Body of pancreas (tissue), 4 donors: ENCODE measurements at regions not wholly inside any gene's neighbourhood (a gene's known extent, or its start where the extent isn't known, plus 50 kb on each side); places are given as distances from the start of the nearest gene placed in this dataset.

Source experiments
- ATAC-seq: fragments of 150-250 bp; one replicate; pipeline ENCODE4 v1.9.1; 2016
- DNase-seq, 4 donors: peaks; one replicate each; pipeline ENCODE4 v3.0.0-alpha.2; 2019
- H3K27ac ChIP-seq, 4 donors: fragments of 200-600 bp; sonication (generic); 1 replicate in 3 of 4; 2 replicates in 1 of 4; pipeline versions ENCODE4 v1.5.1 to v1.6.1; 2016 to 2019; ENCODE audit warnings: mild to moderate bottlenecking in 1 of 4, mixed read lengths in 1 of 4, moderate library complexity in 1 of 4
- H3K27me3 ChIP-seq, 2 donors: fragments of 200-600 bp; sonication (generic); one replicate each; pipeline ENCODE4 v1.6.0; 2016; ENCODE audit warnings: mild to moderate bottlenecking in 1 of 2
- H3K36me3 ChIP-seq, 2 donors: fragments of 200-600 bp; sonication (generic); replicated peaks in 1 of 2; 2 replicates each; pipeline ENCODE4 v1.5.1; 2016; ENCODE audit warnings: low read depth in 2 of 2; ENCODE audit not compliant: insufficient read depth in 1 of 2
- H3K4me1 ChIP-seq: fragments of 200-600 bp; sonication (generic); one replicate; pipeline ENCODE4 v1.6.0; 2016
- H3K4me3 ChIP-seq, 2 donors: fragments of 200-600 bp; sonication (generic); 1 replicate in 1 of 2; 2 replicates in 1 of 2; pipeline ENCODE4 v1.5.1; 2016 to 2019
- H3K9me3 ChIP-seq, 3 donors: fragments of 200-600 bp; sonication (generic); 1 replicate in 2 of 3; 2 replicates in 1 of 3; pipeline ENCODE4 v1.5.1; 2016
- CTCF ChIP-seq, 7 experiments: fragments of 450-650 bp in 4 of 7; fragments of 200-600 bp in 3 of 7; sonication (generic) in 3 of 7; IDR thresholded peaks; one replicate each; pipeline ENCODE4 v1.5.1; 2016 to 2019; ENCODE audit warnings: antibody characterized with exemption in 7 of 7
- POLR2A ChIP-seq, 3 donors: fragments of 450-650 bp; IDR thresholded peaks; one replicate each; pipeline ENCODE4 v1.6.1; 2016; ENCODE audit warnings: antibody characterized with exemption in 3 of 3, mild to moderate bottlenecking in 2 of 3
- WGBS, 2 donors: methylation state at CpG; one replicate each; pipeline ENCODE4 v1.1.5; 2017; 5-methylcytosine and 5-hydroxymethylcytosine counted together
- intact Hi-C: fragments of 100-400 bp; cut with DNase I; formaldehyde crosslinking; loops from one replicate; pipeline ENCODE4 v1.15.1; 2023

DNA sequence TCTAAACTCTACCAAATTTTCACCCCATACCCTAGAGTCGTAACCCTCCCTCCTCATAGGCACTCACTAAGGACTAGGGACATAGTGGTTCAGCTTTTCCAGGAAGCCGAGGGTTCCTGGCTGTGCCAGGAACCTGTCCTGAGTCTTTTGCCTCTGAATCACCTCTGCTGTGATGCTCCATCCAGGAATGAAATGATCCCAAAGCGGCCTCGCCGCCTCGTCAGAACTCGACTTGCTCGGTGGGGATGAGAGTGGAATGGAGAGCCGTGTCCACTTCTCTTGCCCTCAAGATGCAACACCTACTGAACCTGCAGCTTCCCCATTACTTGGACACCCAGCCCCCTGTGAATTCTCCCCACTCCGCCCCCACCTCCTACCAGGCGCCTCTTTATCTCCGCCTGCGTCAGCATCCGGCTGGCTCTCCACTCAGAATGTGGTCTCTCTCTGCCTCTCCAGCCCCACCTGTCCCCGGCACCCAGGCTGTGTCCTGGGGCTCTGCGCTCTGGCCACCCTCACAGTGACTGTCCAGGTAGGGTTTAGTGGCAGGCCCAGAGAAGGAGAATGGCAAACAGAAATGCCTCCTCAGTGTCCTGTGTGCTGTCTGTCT, 366.1 kb upstream of the ZNF32 start:
- H3K4me1 ChIP-seq = peaks cover 39% of the 10 kb centered on the region
- H3K4me3 ChIP-seq = no peak overlapping the region
- intact Hi-C loops = no loop called here
- TF ChIP-seq POLR2A (IDR thresholded peaks at IDR 0.05) (no peak), CTCF (IDR thresholded peaks at IDR 0.05) (no peak)
- H3K9me3 ChIP-seq = no peaks in the 10 kb centered on the region
- no peaks in the 10 kb centered on the region for H3K36me3 ChIP-seq
- no peak for ATAC-seq
- H3K27ac ChIP-seq = no peak overlapping the region
- no peak for DNase-seq
- no peaks in the 10 kb centered on the region for H3K27me3 ChIP-seq
- WGBS, 2 donors = 96 to 97% methylated on average over 16 of the region's 16 CpGs

GRCh38 chr10:44013981-44014380, 365.3 kb upstream of the ZNF32 start:
- no peak for ATAC-seq
- H3K4me3 ChIP-seq = no peak overlapping the region
- no peak overlapping the region for H3K27ac ChIP-seq
- H3K36me3 ChIP-seq = no peaks in the 10 kb centered on the region
- no peak for DNase-seq
- H3K27me3 ChIP-seq = no peaks in the 10 kb centered on the region
- 91 to 94% methylated on average over 1 of the region's 1 CpG for WGBS, 2 donors
- TF ChIP-seq CTCF (IDR thresholded peaks at IDR 0.05) (no peak), POLR2A (IDR thresholded peaks at IDR 0.05) (no peak)
- intact Hi-C loops = no loop called here
- no peaks in the 10 kb centered on the region for H3K9me3 ChIP-seq
- peaks cover 32% of the 10 kb centered on the region for H3K4me1 ChIP-seq

DNA sequence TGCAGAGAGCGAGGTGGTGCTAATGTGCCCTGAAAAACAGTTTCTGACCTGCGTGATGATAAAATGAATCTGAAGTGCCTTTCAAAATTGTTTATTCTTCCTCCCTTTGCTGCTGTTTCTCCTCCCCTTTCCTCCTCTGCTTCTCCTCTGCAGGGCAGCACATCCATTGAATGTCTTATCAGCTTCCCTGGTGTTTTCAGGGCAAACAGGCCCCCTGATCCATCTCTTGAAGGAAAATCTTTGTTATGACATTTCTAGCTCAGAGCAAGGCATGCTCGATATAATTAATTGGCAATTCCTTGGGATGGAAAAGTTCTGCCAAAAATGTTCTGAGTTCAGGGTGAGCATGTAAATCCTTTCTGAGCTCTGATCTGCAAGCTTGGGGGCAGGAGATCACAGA, 364.2 kb upstream of the ZNF32 start:
- Histone ChIP-seq H3K27me3 (no peaks in the 10 kb centered on the region), H3K4me3 (no peak overlapping the region), H3K9me3 (no peaks in the 10 kb centered on the region), H3K27ac (no peak overlapping the region), H3K4me1 (peaks cover 30% of the 10 kb centered on the region), H3K36me3 (no peaks in the 10 kb centered on the region)
- WGBS, 2 donors = 72 to 91% methylated on average over 3 of the region's 3 CpGs
- intact Hi-C loops = no loop called here
- ATAC-seq (no peak), DNase-seq (no peak)
- no peak for TF ChIP-seq POLR2A (IDR thresholded peaks at IDR 0.05)
- no peak for TF ChIP-seq CTCF (IDR thresholded peaks at IDR 0.05)

DNA sequence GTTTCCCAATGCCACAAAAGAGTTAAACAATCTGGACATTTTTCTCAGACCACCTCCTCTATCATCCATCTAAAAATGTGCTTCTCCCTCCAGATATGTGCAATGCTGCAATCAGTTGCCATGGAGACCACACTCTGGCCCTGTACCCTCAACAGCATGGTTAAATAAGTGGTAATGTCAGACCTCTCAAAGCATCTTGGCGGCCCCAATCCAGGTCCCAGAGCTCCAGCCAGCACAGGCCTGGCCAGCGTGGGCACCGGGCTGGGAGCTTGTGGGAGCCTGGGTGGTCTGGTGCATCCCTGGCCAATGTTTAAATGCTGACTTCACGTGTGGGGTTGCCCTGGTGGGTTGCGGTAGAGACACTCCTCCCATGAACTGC, 362.9 kb upstream of the ZNF32 start:
- WGBS, 2 donors = 91 to 98% methylated on average over 5 of the region's 5 CpGs
- intact Hi-C loops = no loop called here
- Histone ChIP-seq H3K4me1 (peaks cover 17% of the 10 kb centered on the region), H3K4me3 (no peak overlapping the region), H3K9me3 (no peaks in the 10 kb centered on the region), H3K27ac (no peak overlapping the region), H3K36me3 (no peaks in the 10 kb centered on the region), H3K27me3 (no peaks in the 10 kb centered on the region)
- DNase-seq (no peak), ATAC-seq (no peak)
- no peak for TF ChIP-seq POLR2A (IDR thresholded peaks at IDR 0.05)
- no peak for TF ChIP-seq CTCF (IDR thresholded peaks at IDR 0.05)

GRCh38 chr10:44010873-44011602, 362.4 kb upstream of the ZNF32 start:
- TF ChIP-seq POLR2A (IDR thresholded peaks at IDR 0.05) (no peak), CTCF (IDR thresholded peaks at IDR 0.05) (no peak)
- Histone ChIP-seq H3K27ac (peak overlapping the region in 2 of 4 donors; percentile 4 to 11), H3K36me3 (no peaks in the 10 kb centered on the region), H3K4me1 (peaks cover 15% of the 10 kb centered on the region), H3K27me3 (no peaks in the 10 kb centered on the region), H3K9me3 (no peaks in the 10 kb centered on the region), H3K4me3 (no peak overlapping the region)
- intact Hi-C loops = no loop called here
- peak; percentile 36 for ATAC-seq
- WGBS, 2 donors = 63 to 88% methylated on average over 2 of the region's 2 CpGs
- peak in 1 of 4 donors; percentile 14 for DNase-seq
